HG03571 (cell line): ENCODE measurements at regions not wholly inside any gene's neighbourhood (a gene's known extent, or its start where the extent isn't known, plus 50 kb on each side); places are given as distances from the start of the nearest gene placed in this dataset.

ENCODE experiments used
- ATAC-seq: cut with Tn5 transposase; IDR thresholded peaks from one replicate; pipeline ENCODE4 v1.9.1; 2021; ENCODE audit not compliant: unreplicated experiment

- no peak for ATAC-seq
Measured at GRCh38 chr2:16282511-16282910, 342.2 kb downstream of the MYCN start.

GRCh38 chr2:16281451-16282335, 341.3 kb downstream of the MYCN start:
- ATAC-seq = no peak

- ATAC-seq = no peak
Measured at GRCh38 chr2:16280081-16280480, 339.7 kb downstream of the MYCN start.

GRCh38 chr2:16279641-16280040, 339.3 kb downstream of the MYCN start:
- ATAC-seq = no peak

- ATAC-seq = no peak
Measured at GRCh38 chr2:16279201-16279570, 338.8 kb downstream of the MYCN start.

GRCh38 chr2:16278421-16279200, 338.3 kb downstream of the MYCN start:
- no peak for ATAC-seq

- no peak for ATAC-seq
Measured at GRCh38 chr2:16277117-16277516, 336.8 kb downstream of the MYCN start.

- no peak for ATAC-seq
Measured at GRCh38 chr2:16275661-16276060, 335.3 kb downstream of the MYCN start.

- no peak for ATAC-seq
Measured at GRCh38 chr2:16275131-16275530, 334.8 kb downstream of the MYCN start.

GRCh38 chr2:16273111-16273510, 332.8 kb downstream of the MYCN start:
- ATAC-seq = no peak

GRCh38 chr2:16272038-16272788, 331.9 kb downstream of the MYCN start:
- no peak for ATAC-seq

GRCh38 chr2:16271231-16271896, 331.0 kb downstream of the MYCN start:
- no peak for ATAC-seq

- ATAC-seq = no peak
Measured at GRCh38 chr2:16270441-16270840, 330.1 kb downstream of the MYCN start.

- no peak for ATAC-seq
Measured at GRCh38 chr2:16268301-16269000, 328.1 kb downstream of the MYCN start.

GRCh38 chr2:16266571-16266970, 326.2 kb downstream of the MYCN start:
- ATAC-seq = no peak

- ATAC-seq = no peak
Measured at GRCh38 chr2:16264931-16265540, 324.7 kb downstream of the MYCN start.

- no peak for ATAC-seq
Measured at GRCh38 chr2:16264491-16264890, 324.1 kb downstream of the MYCN start.

- no peak for ATAC-seq
Measured at GRCh38 chr2:16263241-16263890, 323.0 kb downstream of the MYCN start.

- ATAC-seq = no peak
Measured at GRCh38 chr2:16262526-16263178, 322.3 kb downstream of the MYCN start.
